ENCODE measurements at regions not wholly inside any gene's neighbourhood (a gene's known extent, or its start where the extent isn't known, plus 50 kb on each side); places are given as distances from the start of the nearest gene placed in this dataset.
"Not testable (repeated sequence)": the region's sequence is repeated elsewhere in the genome, so short reads cannot be mapped to it uniquely, and the experiment has no call there.

DNA sequence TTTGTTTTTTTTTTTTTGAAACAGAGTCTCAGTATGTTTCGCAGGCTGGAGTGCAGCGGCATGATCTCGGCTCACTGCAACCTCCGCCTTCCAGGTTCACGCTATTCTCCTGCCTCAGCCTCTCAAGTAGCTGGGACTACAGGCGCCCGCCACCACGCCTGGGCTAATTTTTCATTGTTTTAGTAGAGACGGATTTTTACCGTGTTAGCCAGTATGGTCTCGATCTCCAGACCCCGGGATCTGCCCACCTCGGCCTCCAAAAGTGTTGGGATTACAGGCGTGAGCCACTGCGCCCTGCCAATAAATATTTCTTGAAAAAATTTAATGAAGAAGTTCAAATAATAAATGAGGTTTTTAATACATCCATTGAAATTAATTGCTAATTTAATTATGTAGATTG lies 77.9 kb upstream of the PCDH20 start:
- not testable (repeated sequence) for TF ChIP-seq NFRKB, SP1 (IDR thresholded peaks at IDR 0.05)
- TF ChIP-seq, protein P1, sequence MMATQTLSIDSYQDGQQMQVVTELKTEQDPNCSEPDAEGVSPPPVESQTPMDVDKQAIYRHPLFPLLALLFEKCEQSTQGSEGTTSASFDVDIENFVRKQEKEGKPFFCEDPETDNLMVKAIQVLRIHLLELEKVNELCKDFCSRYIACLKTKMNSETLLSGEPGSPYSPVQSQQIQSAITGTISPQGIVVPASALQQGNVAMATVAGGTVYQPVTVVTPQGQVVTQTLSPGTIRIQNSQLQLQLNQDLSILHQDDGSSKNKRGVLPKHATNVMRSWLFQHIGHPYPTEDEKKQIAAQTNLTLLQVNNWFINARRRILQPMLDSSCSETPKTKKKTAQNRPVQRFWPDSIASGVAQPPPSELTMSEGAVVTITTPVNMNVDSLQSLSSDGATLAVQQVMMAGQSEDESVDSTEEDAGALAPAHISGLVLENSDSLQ (IDR thresholded peaks at IDR 0.05): not testable (repeated sequence)

Data from HEK293T (cell line).